HepG2 (cell line): ENCODE measurements at regions not wholly inside any gene's neighbourhood (a gene's known extent, or its start where the extent isn't known, plus 50 kb on each side); places are given as distances from the start of the nearest gene placed in this dataset.

Experiments
- CREB1 ChIP-seq, 2 experiments: fragments of 450-650 bp in 1 of 2; IDR thresholded peaks; 2 replicates each; pipeline ENCODE4 v1.6.1; 2016 to 2017; ENCODE audit warnings: control low read depth in 1 of 2, mild to moderate bottlenecking in 1 of 2, missing compliant biosample characterization in 1 of 2, missing genetic modification characterization in 1 of 2
- NR1H2 ChIP-seq: sonication (generic); formaldehyde crosslinking; IDR thresholded peaks from 2 replicates; pipeline ENCODE4 v1.8.1; 2022; ENCODE audit warnings: low read depth, missing genetic modification reagents, borderline replicate concordance
- POLR2A ChIP-seq, 2 experiments: IDR thresholded peaks; 2 replicates each; pipeline ENCODE4 v1.6.1; 2011; ENCODE audit warnings: low read depth in 2 of 2, low read length in 2 of 2, mild to moderate bottlenecking in 1 of 2, moderate library complexity in 1 of 2; ENCODE audit not compliant: insufficient read depth in 1 of 2
- RAD21 ChIP-seq: fragments of 450-650 bp; formaldehyde crosslinking; IDR thresholded peaks from 2 replicates; pipeline ENCODE4 v1.5.0; 2020; ENCODE audit warnings: mild to moderate bottlenecking
- YY1 ChIP-seq: IDR thresholded peaks from 2 replicates; pipeline ENCODE4 v1.6.1; 2011; ENCODE audit warnings: low read length, low read depth, moderate library complexity, mild to moderate bottlenecking; ENCODE audit not compliant: insufficient read depth, insufficient replicate concordance
- ZNF510 ChIP-seq: sonication (generic); formaldehyde crosslinking; IDR thresholded peaks from 2 replicates; pipeline ENCODE4 v1.4.0; 2020; ENCODE audit warnings: low read depth, mild to moderate bottlenecking, missing genetic modification reagents
- ZNF816 ChIP-seq: sonication (generic); formaldehyde crosslinking; IDR thresholded peaks from 2 replicates; pipeline ENCODE4 v1.8.0; 2022; ENCODE audit warnings: missing genetic modification reagents, mild to moderate bottlenecking, borderline replicate concordance

- no peak for TF ChIP-seq NR1H2 (CRISPR knock-in tag)
- no peak for TF ChIP-seq RAD21
- no peak for TF ChIP-seq YY1
- TF ChIP-seq ZNF816 (CRISPR knock-in tag) = no peak
- no peak for TF ChIP-seq POLR2A (IDR thresholded peaks at IDR 0.05; ENCODE audit: insufficient read depth in 1 of 2, low read depth in 2 of 2, low read length in 2 of 2)
- TF ChIP-seq CREB1 (IDR thresholded peaks at IDR 0.05) = no peak
- TF ChIP-seq CREB1 (CRISPR knock-in tag; IDR thresholded peaks at IDR 0.05) = no peak
- TF ChIP-seq ZNF510 (CRISPR knock-in tag) = no peak
Measured at GRCh38 chr2:174688079-174688478, 76.2 kb downstream of the CHRNA1 start.
